Fibroblast of lung (primary cell): ENCODE measurements at regions not wholly inside any gene's neighbourhood (a gene's known extent, or its start where the extent isn't known, plus 50 kb on each side); places are given as distances from the start of the nearest gene placed in this dataset.

Source experiments
- DNase-seq, 2 donors: peaks; one replicate each; pipeline versions ENCODE4 v3.0.0 to v3.0.0-alpha.2; 2010; ENCODE audit warnings: low read depth in 2 of 2
- H2AFZ ChIP-seq: 2 replicates; pipeline ENCODE4 v1.5.1; 2012; ENCODE audit warnings: low read length, control low read depth, inconsistent platforms
- H3K27ac ChIP-seq: 2 replicates; pipeline ENCODE4 v1.5.1; 2011; ENCODE audit warnings: low read length, control low read depth; ENCODE audit not compliant: insufficient read depth
- H3K27me3 ChIP-seq: 2 replicates; pipeline ENCODE4 v1.5.1; 2011; ENCODE audit warnings: mild to moderate bottlenecking, low read length; ENCODE audit not compliant: control insufficient read depth, insufficient read depth
- H3K36me3 ChIP-seq: 2 replicates; pipeline ENCODE4 v1.5.1; 2011; ENCODE audit warnings: low read length; ENCODE audit not compliant: control insufficient read depth, insufficient read depth
- H3K4me1 ChIP-seq: 2 replicates; pipeline ENCODE4 v1.5.1; 2011; ENCODE audit warnings: low read length; ENCODE audit not compliant: control insufficient read depth, insufficient read depth; ENCODE audit errors: extremely low read depth
- H3K4me2 ChIP-seq: 2 replicates; pipeline ENCODE4 v1.5.1; 2011; ENCODE audit warnings: low read length, control low read depth; ENCODE audit not compliant: insufficient read depth; ENCODE audit errors: extremely low read depth
- H3K4me3 ChIP-seq, 4 experiments: fragments of 200-600 bp in 1 of 4; sonication (generic) in 1 of 4; replicated peaks in 1 of 4; 2 replicates each; pipeline ENCODE4 v1.5.1; 2011 to 2016; ENCODE audit warnings: low read length in 4 of 4, low read depth in 3 of 4, mild to moderate bottlenecking in 3 of 4, control low read depth in 2 of 4, inconsistent platforms in 1 of 4, mixed read lengths in 1 of 4; ENCODE audit not compliant: insufficient read depth in 1 of 4; ENCODE audit errors: control extremely low read depth in 1 of 4
- H3K79me2 ChIP-seq: 2 replicates; pipeline ENCODE4 v1.5.1; 2012; ENCODE audit warnings: mild to moderate bottlenecking, low read length, inconsistent platforms; ENCODE audit not compliant: control insufficient read depth, insufficient read depth
- H3K9ac ChIP-seq: 2 replicates; pipeline ENCODE4 v1.5.1; 2011; ENCODE audit warnings: mild to moderate bottlenecking, low read length, control low read depth; ENCODE audit not compliant: insufficient read depth
- H3K9me3 ChIP-seq: 2 replicates; pipeline ENCODE4 v1.5.1; 2012; ENCODE audit warnings: low read depth, low read length; ENCODE audit not compliant: control insufficient read depth, insufficient read depth
- H4K20me1 ChIP-seq: 2 replicates; pipeline ENCODE4 v1.5.1; 2011; ENCODE audit warnings: low read length; ENCODE audit not compliant: control insufficient read depth, insufficient read depth; ENCODE audit errors: extremely low read depth
- EZH2 ChIP-seq: IDR thresholded peaks from 2 replicates; pipeline ENCODE4 v1.5.1; 2012; ENCODE audit warnings: low read length, control low read depth, mild to moderate bottlenecking; ENCODE audit errors: missing control alignments
- TF ChIP-seq, protein P1 (sequence below), 2 donors: IDR thresholded peaks in 1 of 2; conservative IDR thresholded peaks in 1 of 2; 1 replicate in 1 of 2; 2 replicates in 1 of 2; pipeline ENCODE4 v1.5.1; 2011 to 2012; ENCODE audit warnings: low read length in 2 of 2, control low read depth in 1 of 2, inconsistent platforms in 1 of 2, low read depth in 1 of 2, mild to moderate bottlenecking in 1 of 2

DNA sequence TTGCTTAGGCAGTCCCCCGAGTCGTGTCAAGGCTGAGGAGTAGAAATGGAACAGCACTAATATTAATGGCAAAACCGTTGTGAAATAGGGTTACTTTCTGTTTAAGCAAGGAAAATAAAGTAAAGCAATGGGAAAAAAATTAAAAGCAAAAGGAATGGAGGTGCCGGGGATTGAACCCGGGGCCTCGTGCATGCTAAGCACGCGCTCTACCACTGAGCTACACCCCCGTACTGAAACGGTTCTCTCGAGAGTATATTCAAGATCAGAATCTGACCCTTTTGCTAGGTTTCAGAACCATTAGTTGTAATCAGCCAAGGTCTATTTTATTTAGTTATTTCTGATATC is 85.5 kb downstream of the TRIM27 start:
- Histone ChIP-seq H3K9ac (no peak overlapping the region), H3K36me3 (no peaks in the 10 kb centered on the region), H3K27me3 (no peaks in the 10 kb centered on the region), H3K4me1 (no peaks in the 10 kb centered on the region), H3K4me2 (peak overlapping the region; percentile 91), H3K79me2 (no peaks in the 10 kb centered on the region), H4K20me1 (no peaks in the 10 kb centered on the region), H3K9me3 (no peaks in the 10 kb centered on the region), H3K4me3 (peak overlapping the region; percentile 85 to 92 (median 90)), H3K27ac (no peak overlapping the region), H2AFZ (peak overlapping the region; percentile 97)
- no peak for TF ChIP-seq EZH2
- TF ChIP-seq, protein P1, sequence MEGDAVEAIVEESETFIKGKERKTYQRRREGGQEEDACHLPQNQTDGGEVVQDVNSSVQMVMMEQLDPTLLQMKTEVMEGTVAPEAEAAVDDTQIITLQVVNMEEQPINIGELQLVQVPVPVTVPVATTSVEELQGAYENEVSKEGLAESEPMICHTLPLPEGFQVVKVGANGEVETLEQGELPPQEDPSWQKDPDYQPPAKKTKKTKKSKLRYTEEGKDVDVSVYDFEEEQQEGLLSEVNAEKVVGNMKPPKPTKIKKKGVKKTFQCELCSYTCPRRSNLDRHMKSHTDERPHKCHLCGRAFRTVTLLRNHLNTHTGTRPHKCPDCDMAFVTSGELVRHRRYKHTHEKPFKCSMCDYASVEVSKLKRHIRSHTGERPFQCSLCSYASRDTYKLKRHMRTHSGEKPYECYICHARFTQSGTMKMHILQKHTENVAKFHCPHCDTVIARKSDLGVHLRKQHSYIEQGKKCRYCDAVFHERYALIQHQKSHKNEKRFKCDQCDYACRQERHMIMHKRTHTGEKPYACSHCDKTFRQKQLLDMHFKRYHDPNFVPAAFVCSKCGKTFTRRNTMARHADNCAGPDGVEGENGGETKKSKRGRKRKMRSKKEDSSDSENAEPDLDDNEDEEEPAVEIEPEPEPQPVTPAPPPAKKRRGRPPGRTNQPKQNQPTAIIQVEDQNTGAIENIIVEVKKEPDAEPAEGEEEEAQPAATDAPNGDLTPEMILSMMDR (conservative IDR thresholded peaks at IDR 0.05 in 1 of 2, IDR thresholded peaks at IDR 0.05 in 1 of 2; ENCODE audit: low read depth in 1 of 2, low read length in 2 of 2): no peak
- DNase-seq: peak; percentile 46 to 82

DNA sequence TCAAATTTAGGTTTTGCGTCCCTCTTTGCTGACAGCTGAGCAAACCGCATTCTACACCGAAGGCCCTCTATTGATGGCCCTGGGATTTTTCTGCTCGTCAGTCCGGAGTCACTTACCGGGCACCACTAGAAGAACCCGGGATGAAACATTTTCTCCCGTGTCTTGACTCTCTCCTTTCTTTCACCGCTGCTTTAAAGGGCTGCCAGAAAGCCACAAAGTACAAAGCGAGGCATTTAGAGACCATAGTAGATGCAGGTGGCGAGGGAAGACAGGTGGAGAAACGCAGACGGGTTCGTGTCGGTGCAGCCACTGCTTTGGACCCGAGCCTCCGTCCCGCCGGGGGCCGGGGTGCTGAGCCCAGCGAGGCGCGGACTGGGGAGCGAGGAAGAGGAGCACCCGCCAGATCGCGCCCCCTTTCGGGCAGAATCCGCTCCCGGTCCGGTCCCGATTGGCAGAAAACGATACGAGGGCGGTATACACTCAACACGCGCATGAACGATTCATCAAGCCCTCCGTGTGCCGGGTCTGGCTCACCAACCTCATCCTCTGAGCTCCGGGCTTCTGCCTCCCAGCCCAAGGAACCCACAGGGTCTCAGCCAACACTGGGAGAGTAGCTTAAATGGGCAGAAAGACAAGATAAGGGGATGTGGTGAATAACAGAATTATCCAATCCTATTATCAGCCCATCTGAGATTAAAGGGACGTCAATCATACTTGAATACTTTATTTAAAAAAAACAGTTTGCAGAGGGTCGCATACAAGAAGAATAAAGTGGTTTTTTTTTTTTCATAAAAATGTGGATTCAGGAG is 84.9 kb downstream of the TRIM27 start:
- Histone ChIP-seq H3K4me3 (peak overlapping the region; percentile 85 to 92 (median 90)), H3K9me3 (no peaks in the 10 kb centered on the region), H3K79me2 (no peaks in the 10 kb centered on the region), H4K20me1 (no peaks in the 10 kb centered on the region), H3K36me3 (no peaks in the 10 kb centered on the region), H3K27ac (no peak overlapping the region), H3K4me1 (no peaks in the 10 kb centered on the region), H2AFZ (peak overlapping the region; percentile 97), H3K4me2 (peak overlapping the region; percentile 91), H3K9ac (no peak overlapping the region), H3K27me3 (no peaks in the 10 kb centered on the region)
- peak; percentile 68 to 83 for DNase-seq
- TF ChIP-seq EZH2: no peak
- TF ChIP-seq, protein P1 (conservative IDR thresholded peaks at IDR 0.05 in 1 of 2, IDR thresholded peaks at IDR 0.05 in 1 of 2; ENCODE audit: low read depth in 1 of 2, low read length in 2 of 2): peak; percentile 63 to 65

DNA sequence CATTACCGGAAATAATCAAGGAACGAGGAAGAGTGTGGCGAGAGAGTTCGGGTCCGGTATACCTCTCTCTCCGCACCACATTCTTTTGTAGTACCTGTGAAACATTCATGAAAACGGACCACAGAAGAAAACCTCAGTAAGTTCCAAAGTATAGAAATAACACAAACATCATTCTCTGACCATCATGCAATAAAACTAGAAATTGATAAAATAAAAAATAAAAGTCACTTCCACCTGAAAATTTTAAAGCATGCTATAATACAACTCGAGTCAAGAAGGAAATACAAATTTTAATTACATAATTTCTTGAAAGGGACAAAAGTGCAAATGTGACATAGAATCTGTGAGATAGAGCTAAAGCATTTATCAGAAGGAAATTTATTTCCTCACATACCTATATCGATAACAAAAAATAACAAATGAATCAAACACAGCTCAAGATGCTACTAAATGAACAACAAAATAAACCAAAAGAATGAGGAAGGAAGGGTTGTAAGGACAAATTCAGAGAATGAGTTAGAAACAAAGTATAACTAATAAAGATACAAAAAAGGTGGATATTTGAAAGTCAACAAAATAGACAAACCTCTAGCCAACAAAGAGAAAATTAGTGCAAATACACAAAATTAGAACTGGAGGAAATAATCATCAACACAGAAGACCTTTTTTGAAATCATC is 84.2 kb downstream of the TRIM27 start:
- Histone ChIP-seq H3K36me3 (no peaks in the 10 kb centered on the region), H3K4me1 (no peaks in the 10 kb centered on the region), H3K9me3 (no peaks in the 10 kb centered on the region), H3K9ac (no peak overlapping the region), H3K4me3 (peak overlapping the region; percentile 85 to 92 (median 90)), H3K27me3 (no peaks in the 10 kb centered on the region), H3K79me2 (no peaks in the 10 kb centered on the region), H2AFZ (no peak overlapping the region), H3K27ac (no peak overlapping the region), H3K4me2 (peak overlapping the region; percentile 91), H4K20me1 (no peaks in the 10 kb centered on the region)
- TF ChIP-seq EZH2: no peak
- TF ChIP-seq, protein P1 (conservative IDR thresholded peaks at IDR 0.05 in 1 of 2, IDR thresholded peaks at IDR 0.05 in 1 of 2; ENCODE audit: low read depth in 1 of 2, low read length in 2 of 2): no peak
- no peak for DNase-seq
